ENCODE measurements at regions not wholly inside any gene's neighbourhood (a gene's known extent, or its start where the extent isn't known, plus 50 kb on each side); places are given as distances from the start of the nearest gene placed in this dataset.

GRCh38 chr17:73906896-73907870 is 262.9 kb upstream of the SDK2 start:
- peaks cover 25% of the 10 kb centered on the region for H3K27me3 ChIP-seq (ENCODE audit: insufficient read depth, low read length, poor library complexity)
- no peak overlapping the region for H2BK15ac ChIP-seq (replicated peaks; ENCODE audit: low read depth)
- no peaks in the 10 kb centered on the region for H3K79me2 ChIP-seq (ENCODE audit: control insufficient read depth, insufficient read depth, low read length)
- no peak overlapping the region for H3K23ac ChIP-seq (ENCODE audit: low read length)
- H3K9ac ChIP-seq (ENCODE audit: low read length): no peak overlapping the region
- no peak overlapping the region for H2BK5ac ChIP-seq (ENCODE audit: low read length)
- H3K56ac ChIP-seq (ENCODE audit: low read length): no peak overlapping the region
- H3K4ac ChIP-seq (ENCODE audit: low read depth, low read length): no peak overlapping the region
- no peak overlapping the region for H3K4me2 ChIP-seq (ENCODE audit: low read length)
- H3K4me1 ChIP-seq (ENCODE audit: control insufficient read depth, low read depth, low read length): no peaks in the 10 kb centered on the region
- H3K27ac ChIP-seq (ENCODE audit: low read depth, low read length): no peak overlapping the region
- no peak overlapping the region for H2AK5ac ChIP-seq (ENCODE audit: low read length)
- no peaks in the 10 kb centered on the region for H3K36me3 ChIP-seq (ENCODE audit: control insufficient read depth, insufficient read depth, low read length)
- no peak overlapping the region for H2BK120ac ChIP-seq (ENCODE audit: low read depth, low read length)
- no peak overlapping the region for H3K4me3 ChIP-seq (ENCODE audit: low read length)
- H3K79me1 ChIP-seq (ENCODE audit: low read length): no peaks in the 10 kb centered on the region
- DNase-seq: no peak
- H3K18ac ChIP-seq (ENCODE audit: low read length): no peak overlapping the region
- WGBS (ENCODE audit: extremely low coverage, insufficient coverage, low lambda C conversion rate): no CpG with 5 or more reads among the region's 18 CpGs
- no peak overlapping the region for H4K5ac ChIP-seq (ENCODE audit: low read length)
- no peak overlapping the region for H4K8ac ChIP-seq (ENCODE audit: low read depth, low read length)

GRCh38 chr17:73909186-73909585 is 264.9 kb upstream of the SDK2 start:
- Histone ChIP-seq H3K18ac (ENCODE audit: low read length) (no peak overlapping the region), H4K5ac (ENCODE audit: low read length) (no peak overlapping the region), H2BK5ac (ENCODE audit: low read length) (no peak overlapping the region), H3K36me3 (ENCODE audit: control insufficient read depth, insufficient read depth, low read length) (no peaks in the 10 kb centered on the region), H3K9ac (ENCODE audit: low read length) (no peak overlapping the region), H3K27me3 (ENCODE audit: insufficient read depth, low read length, poor library complexity) (peaks cover 7% of the 10 kb centered on the region), H3K4me3 (ENCODE audit: low read length) (no peak overlapping the region), H2BK120ac (ENCODE audit: low read depth, low read length) (no peak overlapping the region), H3K79me1 (ENCODE audit: low read length) (no peaks in the 10 kb centered on the region), H3K27ac (ENCODE audit: low read depth, low read length) (no peak overlapping the region), H3K4me1 (ENCODE audit: control insufficient read depth, low read depth, low read length) (no peaks in the 10 kb centered on the region), H3K79me2 (ENCODE audit: control insufficient read depth, insufficient read depth, low read length) (no peaks in the 10 kb centered on the region), H4K8ac (ENCODE audit: low read depth, low read length) (no peak overlapping the region), H3K56ac (ENCODE audit: low read length) (no peak overlapping the region), H3K23ac (ENCODE audit: low read length) (no peak overlapping the region), H3K4me2 (ENCODE audit: low read length) (no peak overlapping the region), H2BK15ac (replicated peaks; ENCODE audit: low read depth) (no peak overlapping the region), H2AK5ac (ENCODE audit: low read length) (no peak overlapping the region), H3K4ac (ENCODE audit: low read depth, low read length) (no peak overlapping the region)
- no CpG with 5 or more reads among the region's 7 CpGs for WGBS (ENCODE audit: extremely low coverage, insufficient coverage, low lambda C conversion rate)
- DNase-seq: no peak

GRCh38 chr17:73910206-73910605 is 266.0 kb upstream of the SDK2 start:
- Histone ChIP-seq H3K23ac (ENCODE audit: low read length) (no peak overlapping the region), H3K4ac (ENCODE audit: low read depth, low read length) (no peak overlapping the region), H3K56ac (ENCODE audit: low read length) (no peak overlapping the region), H3K79me1 (ENCODE audit: low read length) (no peaks in the 10 kb centered on the region), H3K4me3 (ENCODE audit: low read length) (no peak overlapping the region), H3K27me3 (ENCODE audit: insufficient read depth, low read length, poor library complexity) (peaks cover 3% of the 10 kb centered on the region), H2BK120ac (ENCODE audit: low read depth, low read length) (no peak overlapping the region), H3K9ac (ENCODE audit: low read length) (no peak overlapping the region), H2AK5ac (ENCODE audit: low read length) (no peak overlapping the region), H3K4me2 (ENCODE audit: low read length) (no peak overlapping the region), H4K5ac (ENCODE audit: low read length) (no peak overlapping the region), H3K27ac (ENCODE audit: low read depth, low read length) (no peak overlapping the region), H3K79me2 (ENCODE audit: control insufficient read depth, insufficient read depth, low read length) (no peaks in the 10 kb centered on the region), H3K36me3 (ENCODE audit: control insufficient read depth, insufficient read depth, low read length) (no peaks in the 10 kb centered on the region), H3K4me1 (ENCODE audit: control insufficient read depth, low read depth, low read length) (no peaks in the 10 kb centered on the region), H4K8ac (ENCODE audit: low read depth, low read length) (no peak overlapping the region), H2BK15ac (replicated peaks; ENCODE audit: low read depth) (no peak overlapping the region), H2BK5ac (ENCODE audit: low read length) (no peak overlapping the region), H3K18ac (ENCODE audit: low read length) (no peak overlapping the region)
- DNase-seq: no peak
- no CpG with 5 or more reads among the region's 4 CpGs for WGBS (ENCODE audit: extremely low coverage, insufficient coverage, low lambda C conversion rate)

GRCh38 chr17:73910821-73911515 is 266.7 kb upstream of the SDK2 start:
- Histone ChIP-seq H3K27me3 (ENCODE audit: insufficient read depth, low read length, poor library complexity) (peaks cover 3% of the 10 kb centered on the region), H3K9ac (ENCODE audit: low read length) (no peak overlapping the region), H3K4me2 (ENCODE audit: low read length) (no peak overlapping the region), H3K4me1 (ENCODE audit: control insufficient read depth, low read depth, low read length) (no peaks in the 10 kb centered on the region), H2BK5ac (ENCODE audit: low read length) (no peak overlapping the region), H2BK120ac (ENCODE audit: low read depth, low read length) (no peak overlapping the region), H3K18ac (ENCODE audit: low read length) (no peak overlapping the region), H3K79me1 (ENCODE audit: low read length) (no peaks in the 10 kb centered on the region), H3K23ac (ENCODE audit: low read length) (no peak overlapping the region), H3K4ac (ENCODE audit: low read depth, low read length) (no peak overlapping the region), H2BK15ac (replicated peaks; ENCODE audit: low read depth) (no peak overlapping the region), H4K5ac (ENCODE audit: low read length) (no peak overlapping the region), H3K4me3 (ENCODE audit: low read length) (no peak overlapping the region), H3K56ac (ENCODE audit: low read length) (no peak overlapping the region), H3K79me2 (ENCODE audit: control insufficient read depth, insufficient read depth, low read length) (no peaks in the 10 kb centered on the region), H4K8ac (ENCODE audit: low read depth, low read length) (no peak overlapping the region), H3K27ac (ENCODE audit: low read depth, low read length) (no peak overlapping the region), H3K36me3 (ENCODE audit: control insufficient read depth, insufficient read depth, low read length) (no peaks in the 10 kb centered on the region), H2AK5ac (ENCODE audit: low read length) (no peak overlapping the region)
- no peak for DNase-seq
- WGBS (ENCODE audit: extremely low coverage, insufficient coverage, low lambda C conversion rate): no CpG with 5 or more reads among the region's 5 CpGs

- no peak overlapping the region for H3K27ac ChIP-seq (ENCODE audit: low read depth, low read length)
- no peak overlapping the region for H3K4ac ChIP-seq (ENCODE audit: low read depth, low read length)
- H3K4me1 ChIP-seq (ENCODE audit: control insufficient read depth, low read depth, low read length): no peaks in the 10 kb centered on the region
- no peaks in the 10 kb centered on the region for H3K79me2 ChIP-seq (ENCODE audit: control insufficient read depth, insufficient read depth, low read length)
- no peak overlapping the region for H2BK120ac ChIP-seq (ENCODE audit: low read depth, low read length)
- no peak for DNase-seq
- no peak overlapping the region for H4K5ac ChIP-seq (ENCODE audit: low read length)
- no peak overlapping the region for H3K23ac ChIP-seq (ENCODE audit: low read length)
- no peak overlapping the region for H2BK15ac ChIP-seq (replicated peaks; ENCODE audit: low read depth)
- H3K4me3 ChIP-seq (ENCODE audit: low read length): no peak overlapping the region
- no CpG with 5 or more reads among the region's 6 CpGs for WGBS (ENCODE audit: extremely low coverage, insufficient coverage, low lambda C conversion rate)
- H2AK5ac ChIP-seq (ENCODE audit: low read length): no peak overlapping the region
- peaks cover 3% of the 10 kb centered on the region for H3K27me3 ChIP-seq (ENCODE audit: insufficient read depth, low read length, poor library complexity)
- no peak overlapping the region for H2BK5ac ChIP-seq (ENCODE audit: low read length)
- no peak overlapping the region for H3K9ac ChIP-seq (ENCODE audit: low read length)
- H4K8ac ChIP-seq (ENCODE audit: low read depth, low read length): no peak overlapping the region
- H3K36me3 ChIP-seq (ENCODE audit: control insufficient read depth, insufficient read depth, low read length): no peaks in the 10 kb centered on the region
- no peaks in the 10 kb centered on the region for H3K79me1 ChIP-seq (ENCODE audit: low read length)
- no peak overlapping the region for H3K4me2 ChIP-seq (ENCODE audit: low read length)
- no peak overlapping the region for H3K56ac ChIP-seq (ENCODE audit: low read length)
- no peak overlapping the region for H3K18ac ChIP-seq (ENCODE audit: low read length)
Measured at GRCh38 chr17:73911726-73912372, 267.6 kb upstream of the SDK2 start.

Data from mesendoderm (in vitro differentiated cells).